ENCODE measurements at regions not wholly inside any gene's neighbourhood (a gene's known extent, or its start where the extent isn't known, plus 50 kb on each side); places are given as distances from the start of the nearest gene placed in this dataset.

GRCh38 chr18:62454527-62454926 is 68.3 kb upstream of the ZCCHC2 start:
- Histone ChIP-seq H3K36me3 (no peaks in the 10 kb centered on the region), H3K4me1 (peaks cover 11% of the 10 kb centered on the region), H3K27ac (no peak overlapping the region), H3K4me3 (no peak overlapping the region), H3K27me3 (no peaks in the 10 kb centered on the region), H3K9me3 (no peaks in the 10 kb centered on the region)
- TF ChIP-seq, protein P1, sequence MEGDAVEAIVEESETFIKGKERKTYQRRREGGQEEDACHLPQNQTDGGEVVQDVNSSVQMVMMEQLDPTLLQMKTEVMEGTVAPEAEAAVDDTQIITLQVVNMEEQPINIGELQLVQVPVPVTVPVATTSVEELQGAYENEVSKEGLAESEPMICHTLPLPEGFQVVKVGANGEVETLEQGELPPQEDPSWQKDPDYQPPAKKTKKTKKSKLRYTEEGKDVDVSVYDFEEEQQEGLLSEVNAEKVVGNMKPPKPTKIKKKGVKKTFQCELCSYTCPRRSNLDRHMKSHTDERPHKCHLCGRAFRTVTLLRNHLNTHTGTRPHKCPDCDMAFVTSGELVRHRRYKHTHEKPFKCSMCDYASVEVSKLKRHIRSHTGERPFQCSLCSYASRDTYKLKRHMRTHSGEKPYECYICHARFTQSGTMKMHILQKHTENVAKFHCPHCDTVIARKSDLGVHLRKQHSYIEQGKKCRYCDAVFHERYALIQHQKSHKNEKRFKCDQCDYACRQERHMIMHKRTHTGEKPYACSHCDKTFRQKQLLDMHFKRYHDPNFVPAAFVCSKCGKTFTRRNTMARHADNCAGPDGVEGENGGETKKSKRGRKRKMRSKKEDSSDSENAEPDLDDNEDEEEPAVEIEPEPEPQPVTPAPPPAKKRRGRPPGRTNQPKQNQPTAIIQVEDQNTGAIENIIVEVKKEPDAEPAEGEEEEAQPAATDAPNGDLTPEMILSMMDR (IDR thresholded peaks at IDR 0.05), result no peak
- no peak for TF ChIP-seq POLR2A (IDR thresholded peaks at IDR 0.05)
- no peak for TF ChIP-seq POLR2AphosphoS5 (IDR thresholded peaks at IDR 0.05; ENCODE audit: insufficient read depth in 1 of 2, low read depth in 1 of 2)
- intact Hi-C loops (cut with DNase I), result no loop called here
- DNase-seq (ENCODE audit: extremely low spot score in 2 of 2), result no peak

GRCh38 chr18:62455222-62455621 is 67.6 kb upstream of the ZCCHC2 start:
- TF ChIP-seq POLR2A (IDR thresholded peaks at IDR 0.05), result no peak
- no peak for TF ChIP-seq POLR2AphosphoS5 (IDR thresholded peaks at IDR 0.05; ENCODE audit: insufficient read depth in 1 of 2, low read depth in 1 of 2)
- TF ChIP-seq, protein P1 (IDR thresholded peaks at IDR 0.05), result no peak
- H3K27me3 ChIP-seq, result no peaks in the 10 kb centered on the region
- no peaks in the 10 kb centered on the region for H3K9me3 ChIP-seq
- H3K4me1 ChIP-seq, result peaks cover 11% of the 10 kb centered on the region
- intact Hi-C loops (cut with DNase I), result no loop called here
- H3K36me3 ChIP-seq, result no peaks in the 10 kb centered on the region
- H3K4me3 ChIP-seq, result no peak overlapping the region
- DNase-seq (ENCODE audit: extremely low spot score in 2 of 2), result no peak
- no peak overlapping the region for H3K27ac ChIP-seq

GRCh38 chr18:62457877-62458276 is 64.9 kb upstream of the ZCCHC2 start:
- DNase-seq (ENCODE audit: extremely low spot score in 2 of 2), result no peak
- intact Hi-C loops (cut with DNase I), result no loop called here
- Histone ChIP-seq H3K27me3 (no peaks in the 10 kb centered on the region), H3K27ac (no peak overlapping the region), H3K36me3 (no peaks in the 10 kb centered on the region), H3K9me3 (no peaks in the 10 kb centered on the region), H3K4me3 (no peak overlapping the region), H3K4me1 (no peaks in the 10 kb centered on the region)
- TF ChIP-seq, protein P1 (IDR thresholded peaks at IDR 0.05), result no peak
- TF ChIP-seq POLR2A (IDR thresholded peaks at IDR 0.05), result no peak
- TF ChIP-seq POLR2AphosphoS5 (IDR thresholded peaks at IDR 0.05; ENCODE audit: insufficient read depth in 1 of 2, low read depth in 1 of 2), result no peak

DNA sequence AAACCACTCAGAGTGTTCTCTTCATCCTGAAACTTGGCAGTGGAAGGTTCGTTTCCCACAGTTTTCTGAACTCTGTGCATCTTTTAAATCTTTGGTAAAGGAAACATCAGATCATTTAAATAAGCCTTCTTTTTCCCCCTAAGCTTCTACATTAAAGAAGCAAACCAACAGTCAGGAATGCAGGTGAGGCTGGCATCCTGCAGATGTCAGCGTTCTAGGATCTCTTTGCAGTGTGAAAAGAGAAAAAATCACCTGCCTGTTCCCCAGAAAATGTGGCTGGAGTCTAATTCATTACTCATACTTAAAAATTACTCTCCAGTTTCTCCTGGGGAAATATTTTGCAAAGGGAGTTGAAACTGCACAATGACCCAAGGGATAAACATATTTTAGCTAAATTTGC is 64.5 kb upstream of the ZCCHC2 start:
- no peaks in the 10 kb centered on the region for H3K27me3 ChIP-seq
- no peak for DNase-seq (ENCODE audit: extremely low spot score in 2 of 2)
- intact Hi-C loops (cut with DNase I), result no loop called here
- no peaks in the 10 kb centered on the region for H3K4me1 ChIP-seq
- H3K27ac ChIP-seq, result no peak overlapping the region
- no peak overlapping the region for H3K4me3 ChIP-seq
- TF ChIP-seq POLR2AphosphoS5 (IDR thresholded peaks at IDR 0.05; ENCODE audit: insufficient read depth in 1 of 2, low read depth in 1 of 2) (no peak), POLR2A (IDR thresholded peaks at IDR 0.05) (no peak)
- TF ChIP-seq, protein P1 (IDR thresholded peaks at IDR 0.05), result no peak
- H3K9me3 ChIP-seq, result no peaks in the 10 kb centered on the region
- H3K36me3 ChIP-seq, result no peaks in the 10 kb centered on the region

DNA sequence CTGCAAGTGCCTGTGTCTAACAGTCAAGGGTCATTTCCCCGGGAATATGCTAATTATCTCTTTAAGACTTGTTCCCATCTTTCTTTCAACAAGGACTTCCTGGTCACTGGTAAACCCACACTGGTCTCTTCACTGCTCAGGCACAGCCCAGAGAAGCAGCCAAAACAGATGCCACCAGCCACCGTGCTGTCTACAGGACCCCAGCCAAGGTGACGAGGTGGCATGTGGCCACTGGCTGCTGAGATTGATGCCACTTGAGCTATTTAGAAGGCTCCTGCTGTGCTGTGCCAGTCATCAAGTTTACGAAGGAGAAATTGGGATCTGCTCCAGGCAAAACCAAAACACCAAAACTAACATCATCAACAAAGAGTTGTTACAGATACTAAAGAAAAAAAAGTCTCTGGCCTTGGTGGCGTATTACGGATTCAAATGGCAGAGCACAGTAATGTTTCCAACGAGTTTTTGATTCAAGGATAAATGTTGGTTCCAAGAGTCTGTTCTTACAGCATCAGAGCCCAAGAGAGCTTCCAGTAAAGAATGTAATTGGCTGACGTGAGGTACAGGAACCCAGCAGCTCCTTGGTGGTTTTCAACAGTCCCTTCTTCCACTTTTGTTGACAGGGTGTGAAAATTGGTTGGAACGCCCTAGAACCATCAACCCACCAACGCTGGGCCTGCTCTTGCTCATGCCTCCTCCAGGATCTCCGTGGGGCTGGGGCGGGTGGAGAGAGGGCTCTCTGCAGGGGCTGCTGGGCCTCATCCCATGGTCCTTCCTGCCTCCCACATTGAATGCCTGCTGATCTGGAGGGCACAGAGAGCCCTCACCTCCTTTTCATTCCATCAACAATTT is 63.7 kb upstream of the ZCCHC2 start:
- Histone ChIP-seq H3K4me1 (no peaks in the 10 kb centered on the region), H3K36me3 (no peaks in the 10 kb centered on the region), H3K9me3 (no peaks in the 10 kb centered on the region), H3K27me3 (no peaks in the 10 kb centered on the region), H3K4me3 (no peak overlapping the region), H3K27ac (no peak overlapping the region)
- no peak for DNase-seq (ENCODE audit: extremely low spot score in 2 of 2)
- TF ChIP-seq, protein P1 (IDR thresholded peaks at IDR 0.05), result no peak
- TF ChIP-seq POLR2AphosphoS5 (IDR thresholded peaks at IDR 0.05; ENCODE audit: insufficient read depth in 1 of 2, low read depth in 1 of 2) (no peak), POLR2A (IDR thresholded peaks at IDR 0.05) (no peak)
- intact Hi-C loops (cut with DNase I), result no loop called here

Measured in vagina (tissue), 2 donors.